Activated CD4-positive, CD25-positive, alpha-beta regulatory T cell treated with anti-CD3 and anti-CD28 coated beads, Interleukin-2, amount 50 U/mL, for 16 hours (primary cell): ENCODE measurements at regions not wholly inside any gene's neighbourhood (a gene's known extent, or its start where the extent isn't known, plus 50 kb on each side); places are given as distances from the start of the nearest gene placed in this dataset.
A peak's percentile ranks its signal among the peaks of the same experiment; 100 is the strongest.
"Not testable (repeated sequence)": the region's sequence is repeated elsewhere in the genome, so short reads cannot be mapped to it uniquely, and the experiment has no call there.

Experiments
- DNase-seq: peaks from one replicate; pipeline ENCODE4 v3.0.0-alpha.2; 2020; ENCODE audit warnings: low read depth, low spot score

DNA sequence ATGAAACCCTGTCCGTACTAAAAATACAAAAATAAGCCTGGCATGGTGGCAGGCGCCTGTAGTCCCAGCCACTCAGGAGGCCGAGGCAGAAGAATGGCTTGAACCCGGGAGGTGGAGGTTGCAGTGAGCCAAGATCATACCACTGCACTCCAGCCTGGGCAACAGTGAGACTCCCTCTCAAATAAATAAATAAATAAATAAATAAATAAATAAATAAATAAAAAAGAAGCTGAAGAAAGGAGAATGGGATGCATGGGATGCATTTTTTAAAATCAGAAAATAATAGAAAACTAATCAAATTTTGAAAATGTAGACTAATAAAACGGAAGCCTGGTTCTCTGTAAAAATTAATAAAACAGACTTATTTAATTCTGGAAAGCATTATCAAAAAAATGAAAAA lies 171.1 kb upstream of the CCNG1 start:
- DNase-seq = not testable (repeated sequence)

DNA sequence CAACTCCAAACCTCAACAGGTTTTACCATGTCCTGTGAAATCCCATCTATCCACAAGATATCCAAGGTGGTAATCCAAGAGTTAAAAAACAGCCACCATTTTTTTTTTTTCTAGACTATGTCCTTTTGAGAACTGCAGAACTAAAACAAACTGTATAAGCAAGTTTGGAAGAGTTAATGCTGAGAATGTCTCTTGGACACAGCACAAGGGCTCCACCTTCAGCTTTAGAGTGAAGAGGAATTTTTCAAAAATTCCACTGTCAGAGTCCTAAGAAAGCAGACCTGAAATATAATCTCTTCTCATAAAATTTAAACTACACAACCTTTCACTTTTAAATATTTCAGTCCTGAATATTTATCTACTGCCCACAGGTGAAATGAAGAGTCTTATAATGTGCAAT lies 167.8 kb upstream of the CCNG1 start:
- no peak for DNase-seq

DNA sequence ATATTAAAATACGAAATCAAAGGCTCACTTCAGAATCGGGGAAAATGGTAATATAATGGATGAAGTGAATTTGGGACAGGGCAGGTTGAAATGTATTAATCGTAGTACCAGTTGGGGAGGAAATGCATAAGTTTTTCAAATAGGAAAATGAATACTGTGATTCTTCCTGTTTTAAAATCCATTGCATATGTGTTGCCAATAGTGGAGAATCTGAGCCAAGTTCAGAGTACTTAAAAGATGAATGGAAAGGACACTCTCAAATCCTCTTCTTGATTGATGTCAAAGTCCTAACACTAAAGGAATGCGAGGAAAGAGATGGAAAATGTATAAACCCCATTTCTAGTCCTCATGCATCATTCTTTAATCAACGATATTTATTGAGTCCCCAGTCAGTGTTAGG lies 160.9 kb upstream of the CCNG1 start:
- no peak for DNase-seq

DNA sequence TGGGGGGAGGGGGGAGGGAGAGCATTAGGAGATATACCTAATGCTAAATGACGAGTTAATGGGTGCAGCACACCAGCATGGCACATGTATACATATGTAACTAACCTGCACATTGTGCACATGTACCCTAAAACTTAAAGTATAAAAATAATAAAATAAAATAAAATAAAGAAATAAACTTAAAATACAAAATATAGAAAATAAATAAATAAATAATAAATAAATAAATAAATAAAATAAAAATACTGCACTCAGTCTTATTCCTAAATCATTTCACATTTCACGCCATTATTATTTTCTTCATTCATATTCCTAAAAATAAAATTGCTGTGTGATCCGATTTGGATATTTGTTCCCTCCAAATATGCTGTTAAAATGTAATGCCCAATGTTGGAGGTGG lies 156.5 kb upstream of the CCNG1 start:
- DNase-seq = not testable (repeated sequence)

DNA sequence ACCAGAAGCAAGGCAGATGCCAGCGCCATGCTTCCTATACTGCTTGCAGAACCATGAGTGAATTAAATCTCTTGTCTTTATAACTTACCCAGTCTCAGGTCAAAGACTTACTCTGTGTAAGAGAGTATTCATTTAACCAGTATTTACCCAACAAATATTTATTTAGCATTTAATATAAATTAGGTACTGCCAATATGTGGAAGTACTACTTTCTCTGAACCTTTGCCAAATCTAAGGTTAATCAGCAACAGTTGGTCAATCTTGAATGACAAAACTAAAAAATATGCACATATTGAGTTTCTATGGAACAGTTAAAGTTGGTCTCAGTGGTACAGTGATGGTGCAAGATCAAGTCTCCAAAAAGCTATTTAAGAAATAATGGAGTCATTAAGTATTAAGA lies 155.9 kb upstream of the CCNG1 start:
- no peak for DNase-seq

DNA sequence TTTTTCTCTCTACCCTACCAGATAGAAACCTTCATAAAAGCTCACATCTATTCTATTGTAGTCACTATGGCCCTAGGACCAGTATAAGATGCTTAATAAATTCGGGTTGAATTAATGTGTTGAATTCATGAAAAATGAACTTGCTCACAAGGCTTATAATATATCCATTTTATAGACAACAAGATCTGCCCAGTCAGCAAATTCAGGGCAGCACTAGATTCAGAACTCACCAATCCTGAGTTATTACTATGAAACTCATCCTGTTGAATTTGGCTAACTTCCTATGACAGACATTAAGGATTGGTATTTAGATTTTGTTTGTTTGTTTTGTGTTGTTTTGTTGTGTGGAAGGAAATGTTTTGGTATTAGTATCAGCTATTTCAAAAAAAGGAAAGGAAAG lies 143.6 kb upstream of the CCNG1 start:
- DNase-seq = no peak

DNA sequence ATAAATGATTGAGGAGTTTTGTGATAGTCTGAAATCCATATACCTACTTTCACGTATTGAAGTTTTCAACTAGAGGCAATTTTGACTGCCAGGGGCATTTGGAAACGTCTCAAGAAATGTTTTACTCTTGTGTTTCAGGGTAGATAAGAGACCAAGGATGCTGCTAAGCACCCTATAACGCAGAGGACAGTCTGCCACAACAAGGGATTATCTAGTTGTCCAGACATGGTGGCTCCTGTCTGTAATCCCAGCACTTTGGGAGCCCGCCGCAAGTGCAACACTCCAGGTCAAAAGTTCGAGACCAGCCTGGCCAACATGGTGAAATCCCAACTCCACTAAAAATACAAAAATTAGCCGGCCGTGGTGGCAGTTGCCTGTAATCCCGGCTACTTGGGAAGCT lies 133.7 kb upstream of the CCNG1 start:
- DNase-seq = no peak

DNA sequence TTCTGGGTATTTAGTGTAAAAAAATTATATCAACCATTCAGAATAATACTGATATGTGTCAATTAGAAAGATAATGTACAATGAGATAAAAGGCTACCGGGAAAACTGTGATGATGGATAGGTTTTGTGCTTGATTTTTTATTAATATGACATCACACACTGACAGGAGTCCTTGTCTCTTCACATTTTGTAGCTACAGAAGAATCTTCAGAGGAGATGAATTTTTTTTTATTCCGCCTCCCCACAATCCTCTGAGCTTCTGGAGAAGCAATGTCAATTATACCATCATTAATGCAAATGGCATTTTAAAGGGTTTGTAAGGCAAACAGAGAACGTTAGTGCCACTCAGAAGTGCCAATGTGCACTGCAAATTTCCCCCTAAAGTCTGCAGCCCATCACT lies 131.7 kb upstream of the CCNG1 start:
- no peak for DNase-seq

DNA sequence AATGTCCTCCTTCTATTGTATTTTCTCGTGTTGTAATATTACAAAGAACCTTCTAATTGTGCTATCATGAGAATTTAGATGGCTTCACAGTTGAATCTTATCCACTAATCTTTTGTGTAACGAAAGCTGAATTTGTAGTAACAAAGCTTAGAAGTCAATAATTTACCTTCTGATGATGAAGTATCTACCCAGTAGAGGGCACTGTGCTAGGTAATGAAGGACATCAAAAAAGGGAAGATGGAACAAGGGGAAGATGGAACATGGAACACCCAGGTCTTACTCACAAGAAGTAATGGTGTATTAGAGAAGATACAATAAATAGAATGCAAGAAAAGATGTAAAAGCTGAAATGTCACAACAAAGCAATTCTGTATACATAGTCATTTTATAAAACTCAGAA lies 131.0 kb upstream of the CCNG1 start:
- DNase-seq = no peak

DNA sequence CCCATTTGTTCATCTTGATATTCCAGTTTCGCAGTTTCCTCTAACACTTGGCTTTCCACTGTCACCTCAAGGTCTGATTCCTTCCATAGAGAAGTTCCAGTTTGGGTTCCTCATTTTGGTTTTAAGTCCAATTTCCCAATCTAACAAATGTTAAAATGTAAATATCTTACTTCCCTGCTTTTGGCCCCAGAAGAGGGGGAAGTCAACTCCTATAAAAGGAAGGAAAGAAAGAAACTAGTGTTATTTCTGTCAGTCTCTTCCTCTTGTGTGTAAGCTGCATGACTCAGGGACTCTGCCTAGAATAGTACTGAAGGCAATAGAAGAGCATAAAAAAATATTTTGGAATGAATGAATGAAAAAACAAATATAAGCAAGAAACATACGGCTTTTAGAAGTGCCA lies 127.5 kb upstream of the CCNG1 start:
- DNase-seq = no peak

DNA sequence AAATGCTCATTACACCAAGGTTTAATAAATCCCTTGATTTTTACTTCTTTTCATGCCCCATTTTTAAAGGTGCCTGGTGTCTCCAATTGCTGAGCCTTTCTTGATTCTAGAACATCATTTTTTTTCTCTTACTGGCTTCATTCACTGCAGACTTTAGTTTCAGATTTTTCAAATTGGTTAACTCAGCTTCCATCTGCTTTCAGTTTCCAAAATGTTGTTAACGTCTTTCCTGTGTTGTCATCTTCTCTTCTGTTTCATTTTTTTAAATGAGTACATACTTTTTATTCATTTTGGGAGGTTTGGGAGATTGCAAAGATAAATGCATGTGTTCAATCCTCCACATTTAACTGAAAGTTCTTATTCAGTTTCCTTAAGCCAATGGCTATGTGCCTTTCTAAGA lies 126.4 kb upstream of the CCNG1 start:
- no peak for DNase-seq

DNA sequence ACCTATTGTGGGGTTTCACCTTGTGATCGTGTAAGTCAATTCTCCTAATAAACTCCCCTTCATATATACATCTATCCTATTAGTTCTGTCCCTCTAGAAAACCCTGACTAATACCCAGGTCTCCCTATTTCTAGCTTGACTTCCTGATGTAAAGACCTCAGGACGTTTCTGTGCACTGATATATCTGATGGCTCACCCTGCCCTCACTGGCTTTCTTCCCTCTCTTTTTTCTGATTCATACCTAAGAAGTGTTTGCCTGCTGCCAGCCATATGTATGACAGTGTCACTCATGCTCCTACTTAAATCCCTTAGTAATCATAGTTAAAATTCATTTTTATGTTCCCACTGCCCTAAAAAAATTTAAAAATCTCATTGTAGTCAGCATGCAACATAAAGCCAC lies 124.8 kb upstream of the CCNG1 start:
- DNase-seq = no peak

DNA sequence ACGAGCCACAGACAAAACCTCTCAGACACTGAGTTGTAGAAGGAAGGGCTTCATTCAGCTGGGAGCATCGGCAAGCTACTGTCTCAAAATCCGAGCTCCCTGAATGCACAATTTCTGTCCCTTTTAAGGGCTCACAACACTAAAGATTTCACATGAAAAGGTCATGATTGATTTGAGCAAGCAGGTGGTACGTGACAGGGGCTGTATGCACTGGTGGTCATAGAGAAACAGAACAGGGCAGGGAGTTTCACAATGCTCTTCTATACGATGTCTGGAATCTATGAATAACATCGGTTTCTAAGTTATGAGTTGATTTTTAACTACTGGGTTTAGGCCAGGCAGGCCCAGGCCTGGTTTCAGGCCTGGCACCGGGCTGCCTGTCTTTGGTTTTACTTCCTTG lies 124.3 kb upstream of the CCNG1 start:
- not testable (repeated sequence) for DNase-seq

DNA sequence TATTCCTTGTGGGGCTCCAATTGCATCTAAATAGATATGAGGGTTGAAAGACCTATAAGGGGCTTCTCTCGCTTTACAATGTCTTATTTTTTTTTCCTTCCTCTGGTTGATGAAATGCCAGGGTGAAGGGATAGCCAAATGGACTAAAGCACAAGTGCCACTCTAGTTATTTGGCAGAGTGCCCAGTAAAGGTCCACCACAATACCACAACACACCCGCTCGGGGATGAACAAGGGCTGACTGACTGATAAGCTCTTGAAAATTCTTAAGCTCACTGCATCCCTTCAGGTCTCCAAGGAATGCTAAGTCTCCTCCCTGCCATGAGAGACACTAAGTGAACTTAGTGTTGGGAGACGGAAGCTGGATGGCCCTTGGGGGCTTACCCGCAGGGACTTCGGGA lies 121.0 kb upstream of the CCNG1 start:
- not testable (repeated sequence) for DNase-seq

DNA sequence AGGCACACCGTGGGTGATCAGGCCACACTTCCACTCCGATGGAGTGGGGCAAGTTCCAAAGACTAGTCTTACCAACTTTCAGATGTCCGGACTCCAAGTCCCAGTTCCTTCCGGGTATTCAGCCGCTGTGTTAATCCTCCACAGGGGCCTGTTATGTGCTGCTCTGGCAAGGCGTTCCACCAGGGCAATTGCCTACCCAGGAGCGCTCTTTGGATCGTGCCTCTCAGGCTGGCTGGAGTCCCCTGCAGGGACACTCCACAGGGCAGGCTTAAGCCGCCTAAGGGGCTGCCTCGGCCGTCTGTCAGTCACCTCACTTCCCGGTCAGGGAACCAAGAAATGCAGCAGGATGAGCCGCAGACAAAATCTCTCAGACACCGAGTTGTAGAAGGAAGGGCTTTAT lies 118.7 kb upstream of the CCNG1 start:
- DNase-seq = no peak

DNA sequence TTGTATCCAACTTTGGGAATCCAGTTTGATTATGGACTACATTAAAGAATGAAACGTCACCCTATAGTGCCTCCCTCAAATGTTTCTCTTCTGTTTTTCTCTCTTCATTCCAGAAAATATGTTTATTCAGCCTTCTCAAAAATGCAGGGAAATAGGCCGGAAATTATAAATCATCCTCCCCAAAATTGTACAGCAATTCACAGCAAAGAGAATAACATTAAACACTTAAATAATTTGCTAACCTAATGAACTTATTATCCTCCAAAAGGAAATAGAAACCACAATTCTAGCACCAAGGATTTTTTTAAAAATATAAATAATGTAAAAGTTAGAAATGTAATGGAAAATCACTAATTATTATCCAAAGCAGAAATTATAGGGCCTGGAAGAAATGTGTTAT lies 115.9 kb upstream of the CCNG1 start:
- no peak for DNase-seq

DNA sequence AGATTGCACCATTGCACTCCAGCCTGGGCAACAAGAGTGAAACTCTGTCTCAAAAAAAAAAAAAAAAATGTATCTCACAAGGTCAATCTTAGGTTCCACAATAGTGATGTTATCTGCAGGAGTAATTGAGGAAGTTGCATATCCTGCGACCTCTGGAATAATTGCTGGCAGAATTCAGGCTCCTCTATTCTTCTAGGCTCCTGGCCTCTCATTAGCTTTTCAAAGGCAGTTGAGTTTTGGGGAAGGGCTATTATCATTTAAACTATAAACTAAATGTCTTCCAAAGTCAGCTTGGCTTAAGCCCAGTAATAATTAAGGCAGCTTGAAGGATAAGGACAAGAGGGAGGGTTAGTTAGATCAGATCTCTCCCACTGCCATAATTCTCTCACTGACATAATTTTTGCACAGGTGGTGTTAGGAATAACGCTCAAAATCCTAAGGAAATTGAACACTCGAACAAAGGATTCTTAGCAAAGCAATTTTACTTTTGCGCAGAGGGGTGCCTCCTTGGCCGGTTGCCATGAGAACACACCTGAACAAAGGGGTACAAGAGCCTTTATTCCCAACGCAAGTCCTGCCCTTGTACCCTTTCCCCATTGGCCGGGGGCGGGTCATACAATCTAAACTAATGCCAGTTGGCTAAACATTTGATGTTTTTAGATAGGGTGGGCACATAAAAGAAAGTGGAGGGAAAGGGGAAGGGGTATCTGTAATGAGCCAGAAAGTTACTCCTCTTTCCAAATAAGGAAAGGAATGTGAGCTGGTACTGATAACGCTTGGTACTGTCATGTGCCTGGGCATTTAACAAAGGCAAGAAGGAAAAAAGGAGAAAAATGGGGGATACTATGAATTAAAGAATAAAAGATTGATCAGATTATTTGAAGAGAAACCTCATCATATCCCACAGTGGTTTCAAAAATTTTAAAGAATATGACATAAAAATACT lies 106.4 kb upstream of the CCNG1 start:
- no peak for DNase-seq

DNA sequence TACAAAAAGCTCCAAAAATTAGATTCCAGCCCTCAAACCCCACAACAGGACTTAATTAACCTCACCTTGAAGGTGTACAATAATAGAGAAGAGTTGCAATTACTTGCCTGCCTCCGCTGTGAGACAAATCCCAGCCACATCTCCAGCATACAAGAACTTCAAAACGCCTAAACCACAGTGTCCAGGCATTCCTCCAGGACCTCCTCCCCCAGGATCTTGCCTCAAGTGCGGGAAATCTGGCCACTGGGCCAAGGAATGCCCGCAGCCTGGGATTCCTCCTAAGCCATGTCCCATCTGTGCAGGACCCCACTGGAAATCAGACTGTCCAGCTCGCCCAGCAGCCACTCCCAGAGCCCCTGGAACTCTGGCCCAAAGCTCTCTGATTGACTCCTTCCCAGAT lies 101.3 kb upstream of the CCNG1 start:
- DNase-seq = not testable (repeated sequence)

DNA sequence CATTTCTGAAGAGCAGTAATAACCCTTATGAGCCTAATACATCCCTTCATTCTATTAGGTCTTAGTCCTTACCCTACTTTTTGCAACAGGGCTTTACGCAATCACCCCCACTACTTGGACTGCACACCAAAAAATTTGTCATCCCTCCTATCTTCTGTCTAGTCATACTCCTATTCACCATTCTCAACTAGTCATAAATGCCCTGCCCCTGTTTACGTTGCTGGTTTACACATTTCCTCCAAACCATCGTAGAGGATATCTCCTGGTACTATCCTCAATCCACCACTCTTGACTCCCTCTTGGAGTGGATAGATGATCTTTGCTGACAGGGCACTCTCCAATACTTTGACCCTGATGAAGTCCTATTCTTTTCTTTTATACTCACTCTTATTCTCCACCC lies 98.2 kb upstream of the CCNG1 start:
- DNase-seq = no peak

DNA sequence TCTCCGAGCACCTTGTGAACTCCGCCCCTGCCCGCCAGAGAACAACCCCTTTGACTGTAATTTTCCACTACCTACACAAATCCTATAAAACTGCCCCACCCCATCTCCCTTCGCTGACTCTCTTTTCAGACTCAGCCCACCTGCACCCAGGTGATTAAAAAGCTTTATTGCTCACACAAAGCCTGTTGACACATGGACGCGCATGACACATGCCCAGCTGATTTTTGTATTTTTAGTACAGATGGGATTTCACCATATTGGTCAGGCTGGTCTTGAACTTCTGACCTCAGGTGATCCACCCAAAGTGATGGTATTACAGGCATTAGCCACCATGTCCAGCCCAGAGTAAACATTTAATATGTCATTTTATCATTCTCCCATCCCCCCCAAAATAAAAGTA lies 97.0 kb upstream of the CCNG1 start:
- DNase-seq = not testable (repeated sequence)

DNA sequence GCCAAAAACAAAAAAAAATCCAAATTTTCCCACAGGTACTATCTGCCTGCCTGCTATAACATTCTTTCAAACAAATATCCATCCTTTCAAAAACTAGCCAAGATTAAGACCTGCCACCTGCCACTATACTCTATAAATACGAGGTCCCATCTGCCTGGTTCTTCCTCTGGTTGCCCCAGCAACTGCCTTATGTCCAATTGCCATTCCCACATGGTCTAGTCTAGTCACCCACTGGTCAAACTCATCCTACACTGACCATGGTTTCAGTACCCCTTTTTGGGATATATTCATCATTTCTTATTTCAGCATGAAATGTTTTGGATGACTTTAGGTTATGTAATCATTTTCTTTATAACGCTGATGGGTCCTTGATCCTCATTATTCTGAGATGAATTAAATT lies 95.1 kb upstream of the CCNG1 start:
- DNase-seq = no peak

DNA sequence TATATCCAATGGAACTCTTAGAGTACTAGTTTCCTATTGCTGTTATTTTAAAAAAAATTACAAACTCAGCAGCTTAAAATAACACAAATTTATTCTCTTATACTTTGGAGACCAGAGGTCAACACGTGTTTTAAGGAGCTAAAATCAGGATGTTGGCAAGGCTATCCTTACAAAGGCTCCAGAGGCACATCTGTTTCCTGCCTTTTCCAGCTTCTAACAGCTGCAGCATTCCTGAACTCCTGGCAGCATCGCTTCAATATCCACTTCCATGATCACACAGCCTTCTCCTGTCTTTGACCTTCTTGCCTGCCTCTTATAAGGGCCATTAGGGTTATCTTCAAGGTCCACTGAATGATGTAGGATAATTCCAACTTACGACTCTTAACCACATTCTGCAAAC lies 92.2 kb upstream of the CCNG1 start:
- DNase-seq = no peak

DNA sequence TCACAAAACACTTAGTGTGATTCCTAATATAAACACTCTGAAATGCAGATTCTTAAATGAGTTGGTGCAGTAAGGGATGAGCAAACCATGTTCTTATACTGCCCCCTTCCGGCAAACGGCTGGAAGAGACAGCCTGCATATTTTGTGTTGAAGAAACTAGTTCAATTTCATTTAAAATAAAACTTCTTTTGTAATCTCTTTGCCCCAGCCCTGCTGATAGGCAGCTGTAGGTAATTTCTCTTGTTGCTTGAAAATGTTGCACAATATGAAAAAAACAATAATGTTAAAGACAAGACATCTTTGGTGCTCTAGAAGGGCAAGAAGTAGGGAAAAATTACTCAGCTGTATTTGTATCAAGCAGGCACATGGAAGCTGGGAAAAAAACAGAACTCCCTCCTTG lies 89.7 kb upstream of the CCNG1 start:
- DNase-seq = peak; percentile 10

DNA sequence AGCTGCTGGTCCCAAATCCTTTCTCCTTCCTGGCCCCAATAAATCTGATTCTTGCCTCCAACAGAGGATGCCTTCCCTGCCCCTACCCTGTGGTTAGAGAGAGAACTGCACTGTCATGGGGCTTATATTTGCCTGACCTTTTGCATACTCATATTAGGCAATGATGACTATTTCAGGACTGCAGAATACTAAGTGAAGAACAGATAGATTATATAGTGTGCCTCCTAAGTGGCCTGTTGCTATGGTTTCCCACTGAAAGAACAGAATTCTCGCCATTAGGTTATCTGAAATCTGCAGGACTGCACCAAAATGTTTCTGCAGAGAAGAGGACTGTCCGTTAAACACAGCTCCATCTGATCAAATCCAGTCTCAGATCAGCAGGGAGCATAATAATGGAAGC lies 87.3 kb upstream of the CCNG1 start:
- DNase-seq = no peak
